Fibroblast of lung (primary cell): ENCODE measurements at regions not wholly inside any gene's neighbourhood (a gene's known extent, or its start where the extent isn't known, plus 50 kb on each side); places are given as distances from the start of the nearest gene placed in this dataset.

Experiments
- DNase-seq, 2 donors: peaks; one replicate each; pipeline versions ENCODE4 v3.0.0 to v3.0.0-alpha.2; 2010; ENCODE audit warnings: low read depth in 2 of 2
- H2AFZ ChIP-seq: 2 replicates; pipeline ENCODE4 v1.5.1; 2012; ENCODE audit warnings: low read length, control low read depth, inconsistent platforms
- H3K27ac ChIP-seq: 2 replicates; pipeline ENCODE4 v1.5.1; 2011; ENCODE audit warnings: low read length, control low read depth; ENCODE audit not compliant: insufficient read depth
- H3K27me3 ChIP-seq: 2 replicates; pipeline ENCODE4 v1.5.1; 2011; ENCODE audit warnings: mild to moderate bottlenecking, low read length; ENCODE audit not compliant: control insufficient read depth, insufficient read depth
- H3K36me3 ChIP-seq: 2 replicates; pipeline ENCODE4 v1.5.1; 2011; ENCODE audit warnings: low read length; ENCODE audit not compliant: control insufficient read depth, insufficient read depth
- H3K4me1 ChIP-seq: 2 replicates; pipeline ENCODE4 v1.5.1; 2011; ENCODE audit warnings: low read length; ENCODE audit not compliant: control insufficient read depth, insufficient read depth; ENCODE audit errors: extremely low read depth
- H3K4me2 ChIP-seq: 2 replicates; pipeline ENCODE4 v1.5.1; 2011; ENCODE audit warnings: low read length, control low read depth; ENCODE audit not compliant: insufficient read depth; ENCODE audit errors: extremely low read depth
- H3K4me3 ChIP-seq, 4 experiments: fragments of 200-600 bp in 1 of 4; sonication (generic) in 1 of 4; replicated peaks in 1 of 4; 2 replicates each; pipeline ENCODE4 v1.5.1; 2011 to 2016; ENCODE audit warnings: low read length in 4 of 4, low read depth in 3 of 4, mild to moderate bottlenecking in 3 of 4, control low read depth in 2 of 4, inconsistent platforms in 1 of 4, mixed read lengths in 1 of 4; ENCODE audit not compliant: insufficient read depth in 1 of 4; ENCODE audit errors: control extremely low read depth in 1 of 4
- H3K79me2 ChIP-seq: 2 replicates; pipeline ENCODE4 v1.5.1; 2012; ENCODE audit warnings: mild to moderate bottlenecking, low read length, inconsistent platforms; ENCODE audit not compliant: control insufficient read depth, insufficient read depth
- H3K9ac ChIP-seq: 2 replicates; pipeline ENCODE4 v1.5.1; 2011; ENCODE audit warnings: mild to moderate bottlenecking, low read length, control low read depth; ENCODE audit not compliant: insufficient read depth
- H3K9me3 ChIP-seq: 2 replicates; pipeline ENCODE4 v1.5.1; 2012; ENCODE audit warnings: low read depth, low read length; ENCODE audit not compliant: control insufficient read depth, insufficient read depth
- H4K20me1 ChIP-seq: 2 replicates; pipeline ENCODE4 v1.5.1; 2011; ENCODE audit warnings: low read length; ENCODE audit not compliant: control insufficient read depth, insufficient read depth; ENCODE audit errors: extremely low read depth
- EZH2 ChIP-seq: IDR thresholded peaks from 2 replicates; pipeline ENCODE4 v1.5.1; 2012; ENCODE audit warnings: low read length, control low read depth, mild to moderate bottlenecking; ENCODE audit errors: missing control alignments
- TF ChIP-seq, protein P1 (sequence below), 2 donors: IDR thresholded peaks in 1 of 2; conservative IDR thresholded peaks in 1 of 2; 1 replicate in 1 of 2; 2 replicates in 1 of 2; pipeline ENCODE4 v1.5.1; 2011 to 2012; ENCODE audit warnings: low read length in 2 of 2, control low read depth in 1 of 2, inconsistent platforms in 1 of 2, low read depth in 1 of 2, mild to moderate bottlenecking in 1 of 2

DNA sequence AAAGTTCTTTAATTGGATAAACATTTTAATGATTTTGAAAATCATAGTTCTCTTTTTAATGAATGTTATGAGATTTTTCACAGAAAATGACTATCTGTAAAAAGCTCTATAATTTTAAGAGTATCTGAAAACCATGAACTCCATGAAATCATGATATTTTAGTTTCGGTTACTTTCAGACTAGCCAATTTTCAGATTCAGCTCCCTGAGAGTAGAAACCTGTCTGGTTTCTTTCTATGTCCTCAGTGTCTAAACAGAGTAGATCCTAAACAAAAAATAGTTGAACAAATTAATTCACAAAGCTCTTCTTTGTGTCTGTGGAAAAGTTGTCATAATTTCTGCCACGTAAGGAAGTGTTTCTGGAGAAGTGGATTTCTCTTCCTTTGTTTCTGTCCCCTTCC is 1247.7 kb downstream of the NSUN3 start:
- no peaks in the 10 kb centered on the region for H3K4me1 ChIP-seq
- no peak overlapping the region for H3K27ac ChIP-seq
- no peaks in the 10 kb centered on the region for H4K20me1 ChIP-seq
- TF ChIP-seq EZH2: no peak
- TF ChIP-seq, protein P1, sequence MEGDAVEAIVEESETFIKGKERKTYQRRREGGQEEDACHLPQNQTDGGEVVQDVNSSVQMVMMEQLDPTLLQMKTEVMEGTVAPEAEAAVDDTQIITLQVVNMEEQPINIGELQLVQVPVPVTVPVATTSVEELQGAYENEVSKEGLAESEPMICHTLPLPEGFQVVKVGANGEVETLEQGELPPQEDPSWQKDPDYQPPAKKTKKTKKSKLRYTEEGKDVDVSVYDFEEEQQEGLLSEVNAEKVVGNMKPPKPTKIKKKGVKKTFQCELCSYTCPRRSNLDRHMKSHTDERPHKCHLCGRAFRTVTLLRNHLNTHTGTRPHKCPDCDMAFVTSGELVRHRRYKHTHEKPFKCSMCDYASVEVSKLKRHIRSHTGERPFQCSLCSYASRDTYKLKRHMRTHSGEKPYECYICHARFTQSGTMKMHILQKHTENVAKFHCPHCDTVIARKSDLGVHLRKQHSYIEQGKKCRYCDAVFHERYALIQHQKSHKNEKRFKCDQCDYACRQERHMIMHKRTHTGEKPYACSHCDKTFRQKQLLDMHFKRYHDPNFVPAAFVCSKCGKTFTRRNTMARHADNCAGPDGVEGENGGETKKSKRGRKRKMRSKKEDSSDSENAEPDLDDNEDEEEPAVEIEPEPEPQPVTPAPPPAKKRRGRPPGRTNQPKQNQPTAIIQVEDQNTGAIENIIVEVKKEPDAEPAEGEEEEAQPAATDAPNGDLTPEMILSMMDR (conservative IDR thresholded peaks at IDR 0.05 in 1 of 2, IDR thresholded peaks at IDR 0.05 in 1 of 2; ENCODE audit: low read depth in 1 of 2, low read length in 2 of 2): no peak
- H2AFZ ChIP-seq: no peak overlapping the region
- no peaks in the 10 kb centered on the region for H3K9me3 ChIP-seq
- H3K9ac ChIP-seq: no peak overlapping the region
- no peak for DNase-seq
- no peaks in the 10 kb centered on the region for H3K79me2 ChIP-seq
- H3K4me3 ChIP-seq: no peak overlapping the region
- H3K4me2 ChIP-seq: no peak overlapping the region
- H3K27me3 ChIP-seq: no peaks in the 10 kb centered on the region
- H3K36me3 ChIP-seq: no peaks in the 10 kb centered on the region

GRCh38 chr3:95311272-95311671 is 1248.4 kb downstream of the NSUN3 start:
- H3K27me3 ChIP-seq: no peaks in the 10 kb centered on the region
- no peaks in the 10 kb centered on the region for H3K79me2 ChIP-seq
- H3K4me1 ChIP-seq: no peaks in the 10 kb centered on the region
- no peak for TF ChIP-seq EZH2
- TF ChIP-seq, protein P1 (conservative IDR thresholded peaks at IDR 0.05 in 1 of 2, IDR thresholded peaks at IDR 0.05 in 1 of 2; ENCODE audit: low read depth in 1 of 2, low read length in 2 of 2): no peak
- H3K9ac ChIP-seq: no peak overlapping the region
- DNase-seq: no peak
- H3K9me3 ChIP-seq: no peaks in the 10 kb centered on the region
- no peak overlapping the region for H3K27ac ChIP-seq
- H4K20me1 ChIP-seq: no peaks in the 10 kb centered on the region
- H3K4me3 ChIP-seq: no peak overlapping the region
- H3K36me3 ChIP-seq: no peaks in the 10 kb centered on the region
- no peak overlapping the region for H2AFZ ChIP-seq
- no peak overlapping the region for H3K4me2 ChIP-seq

- no peak overlapping the region for H3K4me2 ChIP-seq
- no peaks in the 10 kb centered on the region for H3K27me3 ChIP-seq
- no peak overlapping the region for H3K27ac ChIP-seq
- H3K4me1 ChIP-seq: no peaks in the 10 kb centered on the region
- TF ChIP-seq, protein P1 (conservative IDR thresholded peaks at IDR 0.05 in 1 of 2, IDR thresholded peaks at IDR 0.05 in 1 of 2; ENCODE audit: low read depth in 1 of 2, low read length in 2 of 2): no peak
- no peak for TF ChIP-seq EZH2
- no peaks in the 10 kb centered on the region for H3K36me3 ChIP-seq
- DNase-seq: no peak
- H3K4me3 ChIP-seq: no peak overlapping the region
- H4K20me1 ChIP-seq: no peaks in the 10 kb centered on the region
- H3K9ac ChIP-seq: no peak overlapping the region
- H3K79me2 ChIP-seq: no peaks in the 10 kb centered on the region
- H2AFZ ChIP-seq: no peak overlapping the region
- H3K9me3 ChIP-seq: no peaks in the 10 kb centered on the region
These were observed 1249.8 kb downstream of the NSUN3 start for GRCh38 chr3:95312650-95313049.
